ENCODE measurements at regions not wholly inside any gene's neighbourhood (a gene's known extent, or its start where the extent isn't known, plus 50 kb on each side); places are given as distances from the start of the nearest gene placed in this dataset.
"Not testable (repeated sequence)": the region's sequence is repeated elsewhere in the genome, so short reads cannot be mapped to it uniquely, and the experiment has no call there.

DNA sequence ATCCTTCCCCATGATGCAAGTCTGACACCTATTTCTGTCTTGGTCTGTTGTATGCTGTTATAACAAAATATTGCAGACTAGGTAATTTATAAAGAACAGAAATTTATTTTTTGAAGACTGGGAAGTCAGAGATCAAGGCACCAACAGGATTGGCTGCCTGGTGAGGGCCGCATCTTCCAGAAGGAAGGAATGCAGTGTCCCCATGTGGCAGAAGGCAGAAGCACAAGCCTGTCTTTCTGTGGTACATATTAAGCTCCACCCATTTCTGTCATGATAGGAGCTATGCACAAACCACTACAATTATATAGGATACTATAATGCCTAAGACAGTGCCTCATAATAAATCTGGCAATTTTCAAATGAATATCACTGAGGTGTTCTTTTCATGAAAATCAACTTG lies 502.3 kb upstream of the DIAPH2 start:
- no peak for DNase-seq (ENCODE audit: extremely low read depth, low read depth, low spot score)

DNA sequence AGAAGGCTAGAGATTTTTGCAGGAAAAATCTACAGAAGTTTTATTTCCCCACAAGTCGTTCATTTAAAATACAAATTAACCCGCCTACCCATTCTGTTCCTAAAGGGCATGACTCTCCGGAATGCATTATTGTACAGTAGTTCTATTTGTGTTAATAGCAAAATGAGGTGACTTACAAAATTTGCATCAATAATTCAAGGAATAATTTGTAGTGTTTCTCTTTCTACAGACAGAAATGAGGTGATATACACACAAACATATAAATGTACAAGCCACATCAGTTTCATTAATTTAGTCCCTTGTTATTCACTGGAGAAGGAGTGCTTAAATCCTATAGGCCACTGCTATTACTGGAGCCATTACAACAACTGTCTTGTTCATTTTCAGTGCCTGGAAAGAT lies 501.3 kb upstream of the DIAPH2 start:
- no peak for DNase-seq (ENCODE audit: extremely low read depth, low read depth, low spot score)

DNA sequence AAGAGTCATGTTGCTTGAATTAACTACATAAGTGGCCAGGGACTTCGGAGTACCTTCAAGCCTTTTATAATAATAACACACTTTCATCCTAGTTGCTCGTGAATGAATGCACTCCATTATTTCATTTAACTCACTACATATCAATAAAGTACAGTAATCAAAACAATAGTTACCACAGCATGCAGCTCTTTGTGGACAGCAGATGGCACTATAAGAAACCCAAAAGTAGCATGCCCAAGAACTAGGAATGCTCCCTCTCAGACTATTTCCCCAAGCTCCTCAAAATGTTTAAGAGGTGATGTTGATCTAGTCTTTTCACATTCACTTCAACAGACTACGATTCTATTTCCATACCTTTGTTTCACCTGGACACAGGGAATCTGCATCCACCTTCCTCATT lies 500.8 kb upstream of the DIAPH2 start:
- DNase-seq (ENCODE audit: extremely low read depth, low read depth, low spot score) = no peak

DNA sequence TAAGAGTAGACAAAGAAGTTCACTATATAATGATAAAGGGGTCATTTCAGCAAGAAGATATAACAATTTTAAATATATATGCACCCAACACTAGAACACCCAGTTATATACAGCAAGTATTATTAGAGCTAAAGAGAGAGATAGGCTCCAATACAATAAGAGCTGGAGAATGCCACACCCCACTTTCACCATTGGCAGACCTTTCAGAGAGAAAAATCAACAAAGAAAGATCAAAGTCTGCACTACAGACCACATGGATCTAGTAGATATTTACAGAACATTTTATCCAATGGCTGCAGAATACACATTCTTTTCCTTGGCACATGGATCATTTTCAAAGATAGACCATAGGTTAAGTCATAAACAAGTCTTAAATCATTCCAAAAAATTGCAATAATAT lies 479.7 kb upstream of the DIAPH2 start:
- DNase-seq (ENCODE audit: extremely low read depth, low read depth, low spot score) = no peak

DNA sequence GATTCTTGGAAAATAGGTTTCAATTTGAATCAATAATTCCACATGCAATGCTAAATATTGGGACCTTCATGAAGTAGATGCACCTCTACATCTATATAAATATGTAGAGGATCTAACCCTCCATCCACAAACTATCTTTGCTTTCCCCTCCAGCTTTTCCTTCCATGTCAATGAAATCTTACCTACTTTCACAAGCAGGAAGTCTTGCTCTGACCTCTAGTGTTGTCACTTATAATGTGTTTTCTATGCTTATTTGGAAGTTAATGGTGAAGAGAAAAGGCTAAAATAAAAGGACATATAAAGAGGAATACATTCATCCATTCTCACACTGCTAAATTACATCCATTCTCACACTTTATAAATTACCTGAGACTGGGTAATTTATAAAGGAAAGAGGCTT lies 472.7 kb upstream of the DIAPH2 start:
- DNase-seq (ENCODE audit: extremely low read depth, low read depth, low spot score) = no peak

DNA sequence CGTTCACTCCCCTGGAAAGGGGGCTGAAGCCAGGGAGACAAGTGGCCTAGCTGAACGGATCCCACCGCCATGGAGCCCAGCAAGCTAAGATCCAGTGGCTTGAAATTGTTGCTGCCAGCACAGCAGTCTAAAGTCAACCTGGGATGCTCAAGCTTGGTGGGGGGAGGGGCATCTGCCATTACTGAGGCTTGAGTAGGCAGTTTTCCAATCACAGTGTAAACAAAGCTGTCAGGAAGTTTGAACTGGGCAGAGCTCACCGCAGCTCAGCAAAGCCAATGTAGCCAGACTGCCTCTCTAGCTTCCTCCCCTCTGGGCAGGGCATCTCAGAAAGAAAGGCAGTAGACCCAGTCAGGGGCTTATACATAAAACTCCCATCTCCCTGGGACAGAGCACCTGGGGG lies 470.0 kb upstream of the DIAPH2 start:
- DNase-seq (ENCODE audit: extremely low read depth, low read depth, low spot score) = not testable (repeated sequence)

DNA sequence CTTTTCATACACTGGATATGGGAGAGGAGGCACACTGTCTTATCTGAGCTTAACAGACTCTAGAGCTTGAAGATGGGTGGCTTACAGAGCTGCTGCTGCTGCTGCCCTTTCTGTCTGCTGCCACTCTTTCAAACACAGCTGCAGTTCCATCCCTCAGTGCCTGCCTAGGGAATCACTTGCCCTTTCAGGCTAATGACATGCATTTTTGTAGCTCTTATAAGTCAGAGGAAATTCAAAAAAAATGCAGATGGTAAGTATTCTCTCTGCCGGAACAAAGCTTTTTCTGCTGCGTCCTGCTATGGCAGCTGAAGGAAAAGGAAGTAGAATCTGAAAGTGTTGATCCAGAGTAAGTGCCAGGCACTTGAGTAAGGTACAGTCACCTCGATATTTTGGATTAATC lies 460.4 kb upstream of the DIAPH2 start:
- DNase-seq (ENCODE audit: extremely low read depth, low read depth, low spot score) = no peak

DNA sequence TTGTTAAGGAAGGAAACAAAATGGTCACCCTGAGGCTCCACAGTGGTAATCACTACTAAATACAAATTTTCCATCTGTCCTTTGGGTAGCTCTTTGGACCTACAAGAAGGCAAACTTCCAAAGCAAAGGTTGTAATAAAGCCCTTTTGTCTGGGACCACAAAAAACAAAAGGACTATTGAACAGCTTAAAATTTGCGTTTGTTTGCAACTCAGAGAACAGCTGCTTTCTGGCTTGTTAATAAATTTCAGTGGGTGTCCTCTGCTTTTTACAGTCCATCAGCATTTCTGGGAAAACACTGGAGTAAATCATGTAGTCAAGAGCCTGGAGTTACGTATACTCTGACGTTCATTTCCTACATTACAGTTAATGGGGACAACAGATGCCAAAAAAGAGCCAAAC lies 439.7 kb upstream of the DIAPH2 start:
- DNase-seq (ENCODE audit: extremely low read depth, low read depth, low spot score) = no peak

DNA sequence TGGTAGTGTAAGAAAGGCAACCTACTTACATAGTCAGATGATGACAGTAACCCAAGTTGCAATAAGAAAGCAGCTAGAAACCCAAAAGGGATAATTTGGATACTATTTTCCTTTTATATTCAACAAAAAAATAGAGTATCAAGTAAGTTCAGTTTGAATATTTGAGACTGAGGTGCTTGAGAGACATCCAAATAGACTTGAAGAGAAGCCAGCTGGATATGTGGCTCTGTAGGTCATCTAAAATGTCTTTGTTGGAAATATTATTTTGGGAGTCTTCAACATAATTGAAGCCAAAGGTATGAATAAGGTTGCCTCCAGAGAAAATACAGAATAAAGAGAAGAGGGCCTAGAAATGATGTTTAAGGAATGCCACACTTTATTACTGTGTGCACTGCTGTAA lies 438.2 kb upstream of the DIAPH2 start:
- DNase-seq (ENCODE audit: extremely low read depth, low read depth, low spot score) = no peak
